Sigmoid colon (tissue), 4 donors: ENCODE measurements at regions not wholly inside any gene's neighbourhood (a gene's known extent, or its start where the extent isn't known, plus 50 kb on each side); places are given as distances from the start of the nearest gene placed in this dataset.

Source experiments
- EP300 ChIP-seq, 4 donors: sonication (generic); formaldehyde crosslinking; IDR thresholded peaks; one replicate each; pipeline ENCODE4 v1.6.1; 2017; ENCODE audit warnings: antibody characterized with exemption in 4 of 4
- POLR2A ChIP-seq, 2 donors: fragments of 450-650 bp; IDR thresholded peaks; one replicate each; pipeline ENCODE4 v1.6.1; 2016; ENCODE audit warnings: antibody characterized with exemption in 2 of 2, mild to moderate bottlenecking in 2 of 2, moderate library complexity in 2 of 2
- POLR2AphosphoS5 ChIP-seq, 4 donors: sonication (generic); formaldehyde crosslinking; IDR thresholded peaks; one replicate each; pipeline ENCODE4 v1.6.1; 2017; ENCODE audit warnings: antibody characterized with exemption in 4 of 4
- TF ChIP-seq, protein P1 (sequence below), 4 experiments: fragments of 450-650 bp in 3 of 4; fragments of 200-600 bp in 1 of 4; IDR thresholded peaks; one replicate each; pipeline ENCODE4 v1.5.1; 2016 to 2019; ENCODE audit warnings: antibody characterized with exemption in 4 of 4, mild to moderate bottlenecking in 3 of 4, moderate library complexity in 2 of 4

DNA sequence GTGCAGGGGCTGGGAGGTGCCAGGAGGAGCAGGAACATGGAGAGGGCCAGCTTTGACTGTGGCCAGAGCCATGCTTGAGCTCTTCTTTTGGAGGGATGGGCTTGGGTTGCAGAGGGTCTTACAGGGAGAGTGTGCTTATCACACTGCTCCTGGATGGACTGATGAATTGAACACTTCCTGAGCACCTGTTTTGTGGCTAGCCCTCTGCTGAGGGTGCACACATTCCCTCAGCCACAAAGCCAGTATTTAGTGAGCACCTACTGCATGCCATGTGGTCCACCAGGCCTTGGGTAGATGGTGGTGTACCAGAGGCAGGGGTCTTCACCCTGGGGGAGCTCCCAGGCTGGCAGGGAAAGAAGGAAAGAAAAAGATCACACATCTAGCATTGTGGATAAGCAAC is 118.9 kb downstream of the SLC25A47 start:
- TF ChIP-seq, protein P1, sequence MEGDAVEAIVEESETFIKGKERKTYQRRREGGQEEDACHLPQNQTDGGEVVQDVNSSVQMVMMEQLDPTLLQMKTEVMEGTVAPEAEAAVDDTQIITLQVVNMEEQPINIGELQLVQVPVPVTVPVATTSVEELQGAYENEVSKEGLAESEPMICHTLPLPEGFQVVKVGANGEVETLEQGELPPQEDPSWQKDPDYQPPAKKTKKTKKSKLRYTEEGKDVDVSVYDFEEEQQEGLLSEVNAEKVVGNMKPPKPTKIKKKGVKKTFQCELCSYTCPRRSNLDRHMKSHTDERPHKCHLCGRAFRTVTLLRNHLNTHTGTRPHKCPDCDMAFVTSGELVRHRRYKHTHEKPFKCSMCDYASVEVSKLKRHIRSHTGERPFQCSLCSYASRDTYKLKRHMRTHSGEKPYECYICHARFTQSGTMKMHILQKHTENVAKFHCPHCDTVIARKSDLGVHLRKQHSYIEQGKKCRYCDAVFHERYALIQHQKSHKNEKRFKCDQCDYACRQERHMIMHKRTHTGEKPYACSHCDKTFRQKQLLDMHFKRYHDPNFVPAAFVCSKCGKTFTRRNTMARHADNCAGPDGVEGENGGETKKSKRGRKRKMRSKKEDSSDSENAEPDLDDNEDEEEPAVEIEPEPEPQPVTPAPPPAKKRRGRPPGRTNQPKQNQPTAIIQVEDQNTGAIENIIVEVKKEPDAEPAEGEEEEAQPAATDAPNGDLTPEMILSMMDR (IDR thresholded peaks at IDR 0.05) = no peak
- TF ChIP-seq POLR2A (IDR thresholded peaks at IDR 0.05) (no peak), POLR2AphosphoS5 (IDR thresholded peaks at IDR 0.05) (no peak), EP300 (IDR thresholded peaks at IDR 0.05) (no peak)
